NB4 (cell line): ENCODE measurements at regions not wholly inside any gene's neighbourhood (a gene's known extent, or its start where the extent isn't known, plus 50 kb on each side); places are given as distances from the start of the nearest gene placed in this dataset.

Experiments
- DNase-seq: peaks from one replicate; pipeline ENCODE4 v3.0.0; 2010; ENCODE audit warnings: low read depth
- H3K4me3 ChIP-seq: one replicate; pipeline ENCODE4 v1.5.1; 2011; ENCODE audit warnings: mild to moderate bottlenecking, low read depth, low read length, moderate library complexity
- CTCF ChIP-seq: IDR thresholded peaks from one replicate; pipeline ENCODE4 v1.5.1; 2012; ENCODE audit warnings: low read depth, low read length
- MYC ChIP-seq: IDR thresholded peaks from 2 replicates; pipeline ENCODE4 v1.6.1; 2011; ENCODE audit warnings: low read depth, low read length
- POLR2A ChIP-seq: IDR thresholded peaks from 2 replicates; pipeline ENCODE4 v1.6.1; 2011; ENCODE audit warnings: mild to moderate bottlenecking; ENCODE audit not compliant: insufficient read length; ENCODE audit errors: extremely low read depth
- TF ChIP-seq, protein P1 (sequence below): IDR thresholded peaks from 2 replicates; pipeline ENCODE4 v1.6.1; 2011; ENCODE audit warnings: low read depth, low read length

DNA sequence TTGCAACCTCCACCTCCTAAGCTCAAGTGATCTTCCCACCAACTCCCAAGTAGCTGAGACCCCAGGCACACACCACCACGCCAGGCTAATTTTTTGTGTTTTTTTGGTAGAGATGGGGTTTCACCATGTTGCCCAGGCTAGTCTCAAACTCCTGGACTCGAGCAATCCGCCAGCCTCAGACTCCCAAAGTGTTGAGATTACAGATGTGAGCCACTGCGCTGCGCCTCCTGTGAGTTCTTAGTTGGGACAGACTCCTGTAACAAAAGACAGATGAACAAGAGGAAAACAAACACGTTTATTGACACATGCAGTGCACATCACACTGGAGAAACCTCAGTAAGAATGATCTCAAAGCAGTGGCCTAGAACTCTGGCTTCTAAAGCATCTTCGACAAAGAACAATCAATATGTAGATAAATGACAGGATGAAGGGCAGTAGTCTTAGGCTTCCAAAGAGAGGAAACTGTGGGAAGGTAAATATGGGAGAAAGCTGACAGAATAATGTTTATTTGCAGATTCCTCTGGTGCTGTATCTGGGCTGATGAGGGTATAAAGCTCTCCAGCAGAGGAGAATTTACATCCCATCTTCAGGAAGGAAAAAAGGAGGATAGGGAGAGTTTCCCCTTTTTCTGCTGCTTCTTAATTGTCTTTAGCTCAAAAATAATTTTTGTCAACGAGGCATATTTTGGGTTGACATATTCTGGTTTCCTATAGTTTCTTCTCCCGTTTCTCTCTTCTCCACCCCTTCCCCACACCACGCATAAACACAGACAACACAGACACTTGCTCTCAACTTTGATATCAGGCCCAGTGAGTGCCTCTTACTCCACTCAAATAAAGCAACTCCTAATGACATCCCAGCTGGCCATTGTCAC lies 84.7 kb upstream of the TNFAIP3 start:
- TF ChIP-seq POLR2A (no peak), CTCF (no peak), MYC (no peak)
- TF ChIP-seq, protein P1, sequence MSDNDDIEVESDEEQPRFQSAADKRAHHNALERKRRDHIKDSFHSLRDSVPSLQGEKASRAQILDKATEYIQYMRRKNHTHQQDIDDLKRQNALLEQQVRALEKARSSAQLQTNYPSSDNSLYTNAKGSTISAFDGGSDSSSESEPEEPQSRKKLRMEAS: no peak
- H3K4me3 ChIP-seq: no peak overlapping the region
- DNase-seq: no peak

DNA sequence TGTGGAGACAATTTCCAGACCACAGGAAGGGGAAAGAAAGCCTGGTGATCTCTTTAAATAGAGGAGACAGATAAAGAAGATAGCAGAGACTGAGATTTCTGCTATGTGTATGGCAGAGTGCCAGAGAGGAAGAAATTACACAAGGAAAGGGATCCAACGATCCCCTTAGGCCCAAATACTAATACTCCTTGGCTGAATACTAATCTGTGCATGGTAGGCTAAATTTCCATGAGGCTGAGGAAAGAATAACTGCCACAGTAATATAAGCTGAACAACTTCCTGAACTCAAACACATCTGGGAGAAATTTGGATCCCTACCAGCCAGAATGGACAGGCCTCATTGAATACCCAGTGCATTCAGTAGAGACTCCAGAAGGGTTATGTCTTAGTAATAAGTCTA lies 83.3 kb upstream of the TNFAIP3 start:
- no peak for DNase-seq
- TF ChIP-seq CTCF (no peak), MYC (no peak), POLR2A (no peak)
- TF ChIP-seq, protein P1: no peak
- H3K4me3 ChIP-seq: no peak overlapping the region

- TF ChIP-seq, protein P1: no peak
- TF ChIP-seq POLR2A: no peak
- TF ChIP-seq CTCF: no peak
- no peak for TF ChIP-seq MYC
- DNase-seq: no peak
These were observed 82.5 kb upstream of the TNFAIP3 start for GRCh38 chr6:137784583-137784982.

DNA sequence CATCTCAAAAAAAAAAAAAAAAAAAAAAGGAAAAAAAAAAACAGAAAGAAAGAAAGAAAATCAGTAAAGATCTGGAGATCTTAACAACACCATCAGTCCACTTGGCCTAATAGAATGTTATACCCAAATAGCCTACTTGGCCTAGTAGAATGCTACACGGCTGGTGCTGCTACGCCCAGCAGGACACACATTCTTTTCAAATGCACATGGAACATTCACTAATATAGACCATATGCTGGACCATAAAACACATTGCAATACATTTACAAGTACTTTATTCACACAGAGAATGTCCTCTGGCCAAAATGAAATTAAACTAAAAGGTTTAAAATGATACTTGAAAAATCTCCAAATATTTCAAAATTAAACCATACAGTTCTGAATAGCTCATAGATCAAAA lies 80.0 kb upstream of the TNFAIP3 start:
- no peak overlapping the region for H3K4me3 ChIP-seq
- TF ChIP-seq CTCF (no peak), POLR2A (no peak), MYC (no peak)
- TF ChIP-seq, protein P1: no peak
- DNase-seq: no peak

More at GRCh38 chr6:137784583-137784982, 82.5 kb upstream of the TNFAIP3 start:
- H3K4me3 ChIP-seq: no peak overlapping the region

- no peak for DNase-seq
- TF ChIP-seq POLR2A (no peak), MYC (no peak), CTCF (no peak)
- TF ChIP-seq, protein P1: no peak
- no peak overlapping the region for H3K4me3 ChIP-seq
These were observed 78.8 kb upstream of the TNFAIP3 start for GRCh38 chr6:137788248-137788647.
